Neural cell (in vitro differentiated cells): ENCODE measurements at regions not wholly inside any gene's neighbourhood (a gene's known extent, or its start where the extent isn't known, plus 50 kb on each side); places are given as distances from the start of the nearest gene placed in this dataset.

Experiments
- H2AFZ ChIP-seq: fragments of 200-600, 300-800 bp; sonication (generic), shearing (Covaris generic); 2 replicates; pipeline ENCODE4 v1.6.0; 2014; ENCODE audit warnings: low read depth, mild to moderate bottlenecking, antibody characterized with exemption, low read length, moderate library complexity
- H3F3A ChIP-seq: fragments of 200-600 bp; shearing (Covaris generic); 2 replicates; pipeline ENCODE4 v1.6.1; 2016; ENCODE audit warnings: mild to moderate bottlenecking, moderate library complexity, mixed read lengths, antibody characterized with exemption, low read length; ENCODE audit not compliant: insufficient read depth, poor library complexity, severe bottlenecking
- H3K27ac ChIP-seq: fragments of 200-600, 300-800 bp; sonication (generic), shearing (Covaris generic); 2 replicates; pipeline ENCODE4 v1.5.1; 2014; ENCODE audit warnings: mild to moderate bottlenecking, low read length, moderate library complexity
- H3K27me3 ChIP-seq: fragments of 300-800, 200-600 bp; sonication (generic), shearing (Covaris generic); 2 replicates; pipeline ENCODE4 v1.6.0; 2014; ENCODE audit warnings: mild to moderate bottlenecking, low read depth, low read length, moderate library complexity; ENCODE audit not compliant: insufficient read depth
- H3K36me3 ChIP-seq: fragments of 300-800, 200-600 bp; sonication (generic), shearing (Covaris generic); 2 replicates; pipeline ENCODE4 v1.5.1; 2014; ENCODE audit warnings: mild to moderate bottlenecking, antibody characterized with exemption, low read length, moderate library complexity; ENCODE audit not compliant: insufficient read depth
- H3K4me2 ChIP-seq: fragments of 300-800, 200-600 bp; sonication (generic), shearing (Covaris generic); 2 replicates; pipeline ENCODE4 v1.6.0; 2014; ENCODE audit warnings: mild to moderate bottlenecking, low read length
- H3K4me3 ChIP-seq: fragments of 300-800, 200-600 bp; sonication (generic), shearing (Covaris generic); 2 replicates; pipeline ENCODE4 v1.5.1; 2014; ENCODE audit warnings: mild to moderate bottlenecking, low read length, moderate library complexity
- H3K79me2 ChIP-seq: fragments of 200-600 bp; shearing (Covaris generic); replicated peaks from 2 replicates; pipeline ENCODE4 v1.6.0; 2014; ENCODE audit warnings: mild to moderate bottlenecking, low read length, moderate library complexity; ENCODE audit not compliant: insufficient read depth
- H3K9ac ChIP-seq: fragments of 300-800, 200-600 bp; sonication (generic), shearing (Covaris generic); 2 replicates; pipeline ENCODE4 v1.6.1; 2016; ENCODE audit warnings: mild to moderate bottlenecking, low read length, mixed read lengths
- H3K9me2 ChIP-seq: fragments of 200-600 bp; shearing (Covaris generic); 2 replicates; pipeline ENCODE4 v1.6.1; 2016; ENCODE audit warnings: mild to moderate bottlenecking, low read length, mixed read lengths; ENCODE audit not compliant: insufficient read depth
- H3K9me3 ChIP-seq: fragments of 200-600, 300-800 bp; sonication (generic), shearing (Covaris generic); 2 replicates; pipeline ENCODE4 v1.6.1; 2016; ENCODE audit warnings: mild to moderate bottlenecking, mixed run types, low read length, moderate library complexity, mixed read lengths
- H4K20me1 ChIP-seq: fragments of 200-600 bp; shearing (Covaris generic); 2 replicates; pipeline ENCODE4 v1.6.1; 2016; ENCODE audit warnings: mild to moderate bottlenecking, mixed run types; ENCODE audit not compliant: insufficient read depth
- EP300 ChIP-seq: fragments of 450-650 bp; conservative IDR thresholded peaks from 2 replicates; pipeline ENCODE4 v1.6.1; 2014; ENCODE audit warnings: antibody characterized with exemption, mild to moderate bottlenecking, moderate library complexity; ENCODE audit not compliant: poor library complexity, severe bottlenecking
- EZH2 ChIP-seq: fragments of 200-600, 300-800 bp; shearing (Covaris generic), sonication (generic); IDR thresholded peaks from 2 replicates; pipeline ENCODE4 v1.6.1; 2014; ENCODE audit warnings: antibody characterized with exemption, low read length, borderline replicate concordance, mild to moderate bottlenecking; ENCODE audit not compliant: insufficient read depth, poor library complexity, severe bottlenecking
- MXI1 ChIP-seq: fragments of 450-650 bp; conservative IDR thresholded peaks from 2 replicates; pipeline ENCODE4 v1.6.1; 2014; ENCODE audit warnings: antibody characterized with exemption, mild to moderate bottlenecking; ENCODE audit not compliant: poor library complexity, severe bottlenecking
- POLR2AphosphoS5 ChIP-seq: IDR thresholded peaks from 2 replicates; pipeline ENCODE4 v1.6.1; 2012
- RAD21 ChIP-seq: fragments of 450-650 bp; conservative IDR thresholded peaks from 2 replicates; pipeline ENCODE4 v1.6.1; 2014; ENCODE audit warnings: antibody characterized with exemption, mild to moderate bottlenecking, moderate library complexity
- SMC3 ChIP-seq: fragments of 450-650 bp; conservative IDR thresholded peaks from 2 replicates; pipeline ENCODE4 v1.6.1; 2014; ENCODE audit warnings: antibody characterized with exemption, mild to moderate bottlenecking, moderate library complexity; ENCODE audit not compliant: poor library complexity
- TAF1 ChIP-seq: IDR thresholded peaks from 2 replicates; pipeline ENCODE4 v1.6.1; 2012; ENCODE audit warnings: low read depth
- TF ChIP-seq, protein P1 (sequence below): IDR thresholded peaks from 2 replicates; pipeline ENCODE4 v1.6.1; 2012; ENCODE audit warnings: borderline replicate concordance
- TF ChIP-seq, protein P2 (sequence below): fragments of 450-650 bp; IDR thresholded peaks from 2 replicates; pipeline ENCODE4 v1.5.1; 2014; ENCODE audit warnings: antibody characterized with exemption, mild to moderate bottlenecking, moderate library complexity; ENCODE audit not compliant: poor library complexity, severe bottlenecking

DNA sequence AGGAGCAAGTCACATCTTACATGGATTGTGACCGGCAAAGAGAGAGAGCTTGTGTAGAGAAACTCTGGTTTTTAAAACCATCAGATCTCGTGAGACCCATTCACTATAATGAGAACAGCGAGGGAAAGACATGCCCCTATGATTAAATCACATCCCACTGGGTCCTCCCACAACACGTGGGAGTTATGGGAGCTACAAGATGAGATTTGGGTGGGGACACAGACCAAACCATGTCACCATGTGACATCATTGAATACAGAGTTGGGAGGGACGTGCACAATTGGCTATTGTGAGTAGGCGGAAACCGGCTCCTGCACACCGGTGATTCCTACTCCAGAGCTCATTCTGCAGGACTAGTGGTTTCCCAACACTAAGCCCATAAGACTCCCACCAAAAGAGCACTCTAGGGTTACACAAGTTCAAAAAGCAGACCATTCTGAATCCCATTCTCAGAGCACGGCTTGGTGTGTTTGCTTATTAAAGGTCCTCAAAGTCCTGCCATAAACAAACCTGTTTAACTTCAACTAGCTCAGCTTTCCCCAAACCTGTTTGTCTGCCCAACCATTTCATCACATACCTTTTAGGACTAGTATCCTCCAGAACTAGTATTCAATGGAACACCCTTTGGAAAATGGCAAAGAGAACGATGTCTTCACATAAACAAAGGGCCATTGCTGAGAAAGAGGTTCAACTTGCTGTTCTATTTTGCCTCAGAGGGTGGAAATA, 167.6 kb downstream of the TLE3 start:
- Histone ChIP-seq H3K79me2 (no peaks in the 10 kb centered on the region), H3K27me3 (no peaks in the 10 kb centered on the region), H3K9ac (no peak overlapping the region), H2AFZ (no peak overlapping the region), H3K4me2 (no peak overlapping the region), H4K20me1 (no peaks in the 10 kb centered on the region), H3F3A (no peaks in the 10 kb centered on the region), H3K9me3 (peaks cover 9% of the 10 kb centered on the region), H3K9me2 (no peaks in the 10 kb centered on the region), H3K4me3 (no peak overlapping the region), H3K27ac (no peak overlapping the region), H3K36me3 (no peaks in the 10 kb centered on the region)
- TF ChIP-seq RAD21: no peak
- no peak for TF ChIP-seq MXI1
- TF ChIP-seq POLR2AphosphoS5: no peak
- no peak for TF ChIP-seq EZH2
- TF ChIP-seq TAF1: no peak
- no peak for TF ChIP-seq SMC3

DNA sequence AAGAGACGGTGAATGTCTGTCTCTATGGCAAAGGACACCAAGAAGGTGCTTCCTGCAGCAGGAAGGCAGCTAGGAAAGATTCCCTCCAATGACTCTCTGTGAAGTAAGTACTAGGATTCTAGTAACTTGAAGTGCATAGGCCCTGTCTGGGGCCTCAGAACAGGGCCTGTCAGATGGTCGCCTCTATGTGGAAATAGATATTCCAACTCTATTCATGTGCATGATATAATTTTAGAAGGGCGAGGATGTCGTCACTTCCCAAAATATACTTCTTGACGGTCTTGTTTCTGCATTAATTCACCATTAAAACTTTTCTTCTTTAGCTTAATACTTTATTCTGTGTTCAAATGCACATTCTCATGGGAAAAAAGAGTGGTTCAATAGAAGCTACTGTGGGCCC, 167.0 kb downstream of the TLE3 start:
- Histone ChIP-seq H4K20me1 (no peaks in the 10 kb centered on the region), H3K9me2 (no peaks in the 10 kb centered on the region), H3K79me2 (no peaks in the 10 kb centered on the region), H3K27ac (no peak overlapping the region), H3F3A (no peaks in the 10 kb centered on the region), H3K27me3 (no peaks in the 10 kb centered on the region), H3K4me3 (no peak overlapping the region), H3K4me2 (no peak overlapping the region), H3K36me3 (no peaks in the 10 kb centered on the region), H2AFZ (no peak overlapping the region), H3K9me3 (peaks cover 6% of the 10 kb centered on the region), H3K9ac (no peak overlapping the region)
- TF ChIP-seq SMC3 (no peak), EZH2 (no peak), TAF1 (no peak), POLR2AphosphoS5 (no peak), RAD21 (no peak), EP300 (no peak), MXI1 (no peak)
- TF ChIP-seq, protein P1, sequence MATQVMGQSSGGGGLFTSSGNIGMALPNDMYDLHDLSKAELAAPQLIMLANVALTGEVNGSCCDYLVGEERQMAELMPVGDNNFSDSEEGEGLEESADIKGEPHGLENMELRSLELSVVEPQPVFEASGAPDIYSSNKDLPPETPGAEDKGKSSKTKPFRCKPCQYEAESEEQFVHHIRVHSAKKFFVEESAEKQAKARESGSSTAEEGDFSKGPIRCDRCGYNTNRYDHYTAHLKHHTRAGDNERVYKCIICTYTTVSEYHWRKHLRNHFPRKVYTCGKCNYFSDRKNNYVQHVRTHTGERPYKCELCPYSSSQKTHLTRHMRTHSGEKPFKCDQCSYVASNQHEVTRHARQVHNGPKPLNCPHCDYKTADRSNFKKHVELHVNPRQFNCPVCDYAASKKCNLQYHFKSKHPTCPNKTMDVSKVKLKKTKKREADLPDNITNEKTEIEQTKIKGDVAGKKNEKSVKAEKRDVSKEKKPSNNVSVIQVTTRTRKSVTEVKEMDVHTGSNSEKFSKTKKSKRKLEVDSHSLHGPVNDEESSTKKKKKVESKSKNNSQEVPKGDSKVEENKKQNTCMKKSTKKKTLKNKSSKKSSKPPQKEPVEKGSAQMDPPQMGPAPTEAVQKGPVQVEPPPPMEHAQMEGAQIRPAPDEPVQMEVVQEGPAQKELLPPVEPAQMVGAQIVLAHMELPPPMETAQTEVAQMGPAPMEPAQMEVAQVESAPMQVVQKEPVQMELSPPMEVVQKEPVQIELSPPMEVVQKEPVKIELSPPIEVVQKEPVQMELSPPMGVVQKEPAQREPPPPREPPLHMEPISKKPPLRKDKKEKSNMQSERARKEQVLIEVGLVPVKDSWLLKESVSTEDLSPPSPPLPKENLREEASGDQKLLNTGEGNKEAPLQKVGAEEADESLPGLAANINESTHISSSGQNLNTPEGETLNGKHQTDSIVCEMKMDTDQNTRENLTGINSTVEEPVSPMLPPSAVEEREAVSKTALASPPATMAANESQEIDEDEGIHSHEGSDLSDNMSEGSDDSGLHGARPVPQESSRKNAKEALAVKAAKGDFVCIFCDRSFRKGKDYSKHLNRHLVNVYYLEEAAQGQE: no peak
- TF ChIP-seq, protein P2, sequence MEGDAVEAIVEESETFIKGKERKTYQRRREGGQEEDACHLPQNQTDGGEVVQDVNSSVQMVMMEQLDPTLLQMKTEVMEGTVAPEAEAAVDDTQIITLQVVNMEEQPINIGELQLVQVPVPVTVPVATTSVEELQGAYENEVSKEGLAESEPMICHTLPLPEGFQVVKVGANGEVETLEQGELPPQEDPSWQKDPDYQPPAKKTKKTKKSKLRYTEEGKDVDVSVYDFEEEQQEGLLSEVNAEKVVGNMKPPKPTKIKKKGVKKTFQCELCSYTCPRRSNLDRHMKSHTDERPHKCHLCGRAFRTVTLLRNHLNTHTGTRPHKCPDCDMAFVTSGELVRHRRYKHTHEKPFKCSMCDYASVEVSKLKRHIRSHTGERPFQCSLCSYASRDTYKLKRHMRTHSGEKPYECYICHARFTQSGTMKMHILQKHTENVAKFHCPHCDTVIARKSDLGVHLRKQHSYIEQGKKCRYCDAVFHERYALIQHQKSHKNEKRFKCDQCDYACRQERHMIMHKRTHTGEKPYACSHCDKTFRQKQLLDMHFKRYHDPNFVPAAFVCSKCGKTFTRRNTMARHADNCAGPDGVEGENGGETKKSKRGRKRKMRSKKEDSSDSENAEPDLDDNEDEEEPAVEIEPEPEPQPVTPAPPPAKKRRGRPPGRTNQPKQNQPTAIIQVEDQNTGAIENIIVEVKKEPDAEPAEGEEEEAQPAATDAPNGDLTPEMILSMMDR: no peak
